ENCODE measurements at regions not wholly inside any gene's neighbourhood (a gene's known extent, or its start where the extent isn't known, plus 50 kb on each side); places are given as distances from the start of the nearest gene placed in this dataset.
"Not testable (repeated sequence)": the region's sequence is repeated elsewhere in the genome, so short reads cannot be mapped to it uniquely, and the experiment has no call there.

GRCh38 chr1:193402977-193403376 lies 216.6 kb upstream of the B3GALT2 start:
- Histone ChIP-seq H3K36me3 (ENCODE audit: insufficient read depth, low read depth, low read length) (no peaks in the 10 kb centered on the region), H3K9me3 (ENCODE audit: insufficient read depth, low read depth, low read length) (no peaks in the 10 kb centered on the region), H3K27me3 (ENCODE audit: insufficient read depth, low read length) (no peaks in the 10 kb centered on the region), H3K4me1 (ENCODE audit: insufficient read depth, low read length) (no peaks in the 10 kb centered on the region), H3K27ac (ENCODE audit: low read length) (no peak overlapping the region), H3K4me3 (ENCODE audit: low read length) (no peak overlapping the region), H3K9ac (ENCODE audit: low read depth, low read length) (no peak overlapping the region)

- no peak overlapping the region for H3K27ac ChIP-seq (ENCODE audit: low read length)
- H3K36me3 ChIP-seq (ENCODE audit: insufficient read depth, low read depth, low read length): no peaks in the 10 kb centered on the region
- H3K4me3 ChIP-seq (ENCODE audit: low read length): no peak overlapping the region
- H3K9ac ChIP-seq (ENCODE audit: low read depth, low read length): no peak overlapping the region
- H3K9me3 ChIP-seq (ENCODE audit: insufficient read depth, low read depth, low read length): no peaks in the 10 kb centered on the region
- H3K4me1 ChIP-seq (ENCODE audit: insufficient read depth, low read length): no peaks in the 10 kb centered on the region
- H3K27me3 ChIP-seq (ENCODE audit: insufficient read depth, low read length): no peaks in the 10 kb centered on the region
Observed at GRCh38 chr1:193402037-193402436, 215.6 kb upstream of the B3GALT2 start.

GRCh38 chr1:193394336-193394735 lies 207.9 kb upstream of the B3GALT2 start:
- no peak overlapping the region for H3K9ac ChIP-seq (ENCODE audit: low read depth, low read length)
- H3K27ac ChIP-seq (ENCODE audit: low read length): no peak overlapping the region
- no peak overlapping the region for H3K4me3 ChIP-seq (ENCODE audit: low read length)
- no peaks in the 10 kb centered on the region for H3K27me3 ChIP-seq (ENCODE audit: insufficient read depth, low read length)
- no peaks in the 10 kb centered on the region for H3K4me1 ChIP-seq (ENCODE audit: insufficient read depth, low read length)
- no peaks in the 10 kb centered on the region for H3K36me3 ChIP-seq (ENCODE audit: insufficient read depth, low read depth, low read length)
- H3K9me3 ChIP-seq (ENCODE audit: insufficient read depth, low read depth, low read length): no peaks in the 10 kb centered on the region

DNA sequence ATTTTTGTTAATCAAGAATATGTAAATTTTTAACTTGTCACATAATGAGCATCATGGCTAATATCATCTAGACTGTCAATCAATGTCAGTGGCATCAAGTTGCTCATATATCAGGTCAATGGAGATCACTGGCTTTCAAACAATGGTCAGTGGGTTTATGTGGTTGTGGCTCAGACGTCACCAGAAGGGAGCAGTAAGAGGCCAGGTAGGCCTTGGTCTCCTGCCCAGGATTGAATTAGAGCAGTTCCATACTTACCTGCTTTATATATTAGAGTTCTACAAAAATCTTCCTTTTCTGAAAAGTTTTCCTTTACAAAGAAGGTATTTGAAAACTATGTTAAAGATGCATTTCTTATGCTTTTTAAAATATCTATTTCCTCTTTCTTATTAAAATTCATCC lies 206.3 kb upstream of the B3GALT2 start:
- Histone ChIP-seq H3K9me3 (ENCODE audit: insufficient read depth, low read depth, low read length) (no peaks in the 10 kb centered on the region), H3K4me3 (ENCODE audit: low read length) (no peak overlapping the region), H3K9ac (ENCODE audit: low read depth, low read length) (no peak overlapping the region), H3K4me1 (ENCODE audit: insufficient read depth, low read length) (no peaks in the 10 kb centered on the region), H3K27ac (ENCODE audit: low read length) (no peak overlapping the region), H3K27me3 (ENCODE audit: insufficient read depth, low read length) (no peaks in the 10 kb centered on the region), H3K36me3 (ENCODE audit: insufficient read depth, low read depth, low read length) (no peaks in the 10 kb centered on the region)

DNA sequence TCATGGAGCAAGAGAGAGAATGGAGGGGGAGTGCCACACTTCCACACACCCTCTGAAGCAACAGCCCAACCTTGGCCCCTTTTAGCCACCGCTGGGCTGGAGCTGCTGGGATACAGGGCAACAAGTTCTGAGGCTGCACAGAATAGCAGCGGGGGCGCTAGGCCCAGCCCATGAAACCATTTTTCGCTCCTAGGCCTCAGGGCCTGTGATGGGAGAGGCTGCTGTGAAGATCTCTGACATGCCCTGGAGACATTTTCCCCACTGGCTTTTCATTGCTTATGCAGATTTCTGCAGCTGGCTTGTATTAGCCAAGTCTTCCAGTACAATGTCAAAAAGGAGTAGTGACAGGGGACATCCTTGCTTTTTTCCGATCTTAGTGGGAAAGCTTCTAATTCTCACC lies 202.3 kb upstream of the B3GALT2 start:
- no peaks in the 10 kb centered on the region for H3K27me3 ChIP-seq (ENCODE audit: insufficient read depth, low read length)
- H3K27ac ChIP-seq (ENCODE audit: low read length): no peak overlapping the region
- H3K4me3 ChIP-seq (ENCODE audit: low read length): no peak overlapping the region
- H3K4me1 ChIP-seq (ENCODE audit: insufficient read depth, low read length): no peaks in the 10 kb centered on the region
- H3K36me3 ChIP-seq (ENCODE audit: insufficient read depth, low read depth, low read length): no peaks in the 10 kb centered on the region
- H3K9me3 ChIP-seq (ENCODE audit: insufficient read depth, low read depth, low read length): no peaks in the 10 kb centered on the region
- no peak overlapping the region for H3K9ac ChIP-seq (ENCODE audit: low read depth, low read length)

- H3K4me3 ChIP-seq (ENCODE audit: low read length): no peak overlapping the region
- H3K36me3 ChIP-seq (ENCODE audit: insufficient read depth, low read depth, low read length): no peaks in the 10 kb centered on the region
- no peaks in the 10 kb centered on the region for H3K27me3 ChIP-seq (ENCODE audit: insufficient read depth, low read length)
- no peak overlapping the region for H3K9ac ChIP-seq (ENCODE audit: low read depth, low read length)
- H3K4me1 ChIP-seq (ENCODE audit: insufficient read depth, low read length): no peaks in the 10 kb centered on the region
- no peaks in the 10 kb centered on the region for H3K9me3 ChIP-seq (ENCODE audit: insufficient read depth, low read depth, low read length)
- H3K27ac ChIP-seq (ENCODE audit: low read length): no peak overlapping the region
Observed at GRCh38 chr1:193388165-193388564, 201.8 kb upstream of the B3GALT2 start.

DNA sequence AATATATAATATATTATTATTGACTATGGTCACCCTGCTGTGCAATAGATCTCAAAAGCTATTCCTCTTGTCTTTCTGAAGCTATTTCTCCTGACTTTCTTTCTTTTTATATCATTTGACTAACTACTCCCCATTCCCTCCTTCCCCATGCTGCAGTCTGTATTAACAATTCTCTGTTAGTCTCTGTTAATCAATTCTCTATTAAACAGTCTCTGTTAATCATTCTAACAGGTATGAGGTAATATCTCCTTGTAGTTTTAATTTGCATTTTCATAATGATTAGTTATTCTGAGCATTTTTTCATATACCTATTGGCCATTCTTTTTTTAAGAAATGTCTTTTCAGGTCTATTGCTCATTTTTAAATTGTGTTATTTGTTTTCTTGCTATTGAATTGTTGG lies 201.0 kb upstream of the B3GALT2 start:
- Histone ChIP-seq H3K9me3 (ENCODE audit: insufficient read depth, low read depth, low read length) (no peaks in the 10 kb centered on the region), H3K36me3 (ENCODE audit: insufficient read depth, low read depth, low read length) (no peaks in the 10 kb centered on the region), H3K9ac (ENCODE audit: low read depth, low read length) (no peak overlapping the region), H3K4me3 (ENCODE audit: low read length) (no peak overlapping the region), H3K4me1 (ENCODE audit: insufficient read depth, low read length) (no peaks in the 10 kb centered on the region), H3K27ac (ENCODE audit: low read length) (no peak overlapping the region), H3K27me3 (ENCODE audit: insufficient read depth, low read length) (no peaks in the 10 kb centered on the region)

DNA sequence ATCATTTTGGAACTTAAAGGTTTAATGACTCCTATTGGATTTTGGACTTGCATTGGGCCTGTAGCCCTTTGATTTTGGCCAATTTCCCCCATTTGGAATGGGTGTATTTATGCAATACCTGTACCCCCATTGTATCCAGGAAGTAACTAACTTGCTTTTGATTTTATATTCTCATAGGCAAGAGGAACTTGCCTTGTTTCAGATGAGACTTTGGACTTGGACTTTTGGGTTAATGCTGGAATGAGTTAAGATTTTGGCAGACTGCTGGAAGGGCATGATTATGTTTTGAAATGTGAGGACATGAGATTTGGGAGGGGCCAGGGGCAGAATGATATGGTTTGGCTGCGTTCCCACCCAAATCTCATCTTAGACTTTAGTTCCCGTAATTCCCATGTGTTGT lies 192.0 kb upstream of the B3GALT2 start:
- not testable (repeated sequence) for H3K4me3 ChIP-seq (ENCODE audit: low read length); H3K9me3 ChIP-seq (ENCODE audit: insufficient read depth, low read depth, low read length); H3K27me3 ChIP-seq (ENCODE audit: insufficient read depth, low read length); H3K36me3 ChIP-seq (ENCODE audit: insufficient read depth, low read depth, low read length); H3K27ac ChIP-seq (ENCODE audit: low read length); H3K4me1 ChIP-seq (ENCODE audit: insufficient read depth, low read length); H3K9ac ChIP-seq (ENCODE audit: low read depth, low read length)

- no peak overlapping the region for H3K9ac ChIP-seq (ENCODE audit: low read depth, low read length)
- no peaks in the 10 kb centered on the region for H3K4me1 ChIP-seq (ENCODE audit: insufficient read depth, low read length)
- H3K9me3 ChIP-seq (ENCODE audit: insufficient read depth, low read depth, low read length): no peaks in the 10 kb centered on the region; the same call in 1 of the 2 replicates
- H3K4me3 ChIP-seq (ENCODE audit: low read length): no peak overlapping the region
- no peaks in the 10 kb centered on the region for H3K27me3 ChIP-seq (ENCODE audit: insufficient read depth, low read length)
- H3K36me3 ChIP-seq (ENCODE audit: insufficient read depth, low read depth, low read length): no peaks in the 10 kb centered on the region
- no peak overlapping the region for H3K27ac ChIP-seq (ENCODE audit: low read length)
Observed at GRCh38 chr1:193377472-193377871, 191.1 kb upstream of the B3GALT2 start.

DNA sequence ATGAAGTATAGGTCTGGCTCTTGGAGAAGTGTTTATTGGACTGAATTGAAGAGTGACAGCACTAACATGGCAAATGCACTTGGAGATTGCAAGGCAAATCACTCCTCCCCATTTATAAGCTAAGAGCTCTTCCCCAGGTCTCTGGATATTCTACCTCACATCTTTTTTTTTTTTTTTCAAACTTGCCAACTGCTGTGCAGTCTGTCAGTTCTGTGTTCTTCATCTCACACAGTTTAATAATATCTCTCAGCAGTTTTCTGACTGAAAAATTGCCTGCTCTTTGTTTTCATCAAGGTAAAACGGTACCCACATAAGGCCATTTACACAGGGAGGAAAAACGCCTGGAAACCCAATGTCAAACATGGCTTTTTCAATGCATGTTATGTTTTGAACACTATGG lies 186.1 kb upstream of the B3GALT2 start:
- H3K9me3 ChIP-seq (ENCODE audit: insufficient read depth, low read depth, low read length): no peaks in the 10 kb centered on the region; the same call in 1 of the 2 replicates
- no peaks in the 10 kb centered on the region for H3K4me1 ChIP-seq (ENCODE audit: insufficient read depth, low read length)
- no peak overlapping the region for H3K9ac ChIP-seq (ENCODE audit: low read depth, low read length)
- no peaks in the 10 kb centered on the region for H3K27me3 ChIP-seq (ENCODE audit: insufficient read depth, low read length)
- no peak overlapping the region for H3K4me3 ChIP-seq (ENCODE audit: low read length)
- no peaks in the 10 kb centered on the region for H3K36me3 ChIP-seq (ENCODE audit: insufficient read depth, low read depth, low read length)
- no peak overlapping the region for H3K27ac ChIP-seq (ENCODE audit: low read length)

- Histone ChIP-seq H3K9ac (ENCODE audit: low read depth, low read length) (no peak overlapping the region), H3K27ac (ENCODE audit: low read length) (no peak overlapping the region), H3K36me3 (ENCODE audit: insufficient read depth, low read depth, low read length) (no peaks in the 10 kb centered on the region), H3K9me3 (ENCODE audit: insufficient read depth, low read depth, low read length) (no peaks in the 10 kb centered on the region), H3K27me3 (ENCODE audit: insufficient read depth, low read length) (no peaks in the 10 kb centered on the region), H3K4me3 (ENCODE audit: low read length) (no peak overlapping the region), H3K4me1 (ENCODE audit: insufficient read depth, low read length) (no peaks in the 10 kb centered on the region)
Observed at GRCh38 chr1:193368302-193368701, 181.9 kb upstream of the B3GALT2 start.

GRCh38 chr1:193367863-193368262 lies 181.4 kb upstream of the B3GALT2 start:
- Histone ChIP-seq H3K27ac (ENCODE audit: low read length) (no peak overlapping the region), H3K9ac (ENCODE audit: low read depth, low read length) (no peak overlapping the region), H3K27me3 (ENCODE audit: insufficient read depth, low read length) (no peaks in the 10 kb centered on the region), H3K36me3 (ENCODE audit: insufficient read depth, low read depth, low read length) (no peaks in the 10 kb centered on the region), H3K4me1 (ENCODE audit: insufficient read depth, low read length) (no peaks in the 10 kb centered on the region), H3K9me3 (ENCODE audit: insufficient read depth, low read depth, low read length) (no peaks in the 10 kb centered on the region), H3K4me3 (ENCODE audit: low read length) (no peak overlapping the region)
